HG03354 (cell line): ENCODE measurements at regions not wholly inside any gene's neighbourhood (a gene's known extent, or its start where the extent isn't known, plus 50 kb on each side); places are given as distances from the start of the nearest gene placed in this dataset.
"Not testable (repeated sequence)": the region's sequence is repeated elsewhere in the genome, so short reads cannot be mapped to it uniquely, and the experiment has no call there.

Source experiments
- ATAC-seq: cut with Tn5 transposase; IDR thresholded peaks from one replicate; pipeline ENCODE4 v1.9.1; 2021; ENCODE audit warnings: mild to moderate bottlenecking; ENCODE audit not compliant: unreplicated experiment, poor library complexity, severe bottlenecking

GRCh38 chr12:105676694-105677093, 346.2 kb downstream of the C12orf75 start:
- no peak for ATAC-seq

- no peak for ATAC-seq
Measured at GRCh38 chr12:105677672-105678071, 347.2 kb downstream of the C12orf75 start.

- no peak for ATAC-seq
Measured at GRCh38 chr12:105679982-105680381, 349.5 kb downstream of the C12orf75 start.

- ATAC-seq = no peak
Measured at GRCh38 chr12:105681341-105681740, 350.9 kb downstream of the C12orf75 start.

- ATAC-seq = not testable (repeated sequence)
Measured at GRCh38 chr12:105682821-105683220, 352.3 kb downstream of the C12orf75 start.

- ATAC-seq = not testable (repeated sequence)
Measured at GRCh38 chr12:105683836-105684235, 353.3 kb downstream of the C12orf75 start.

GRCh38 chr12:105698075-105698474, 367.6 kb downstream of the C12orf75 start:
- no peak for ATAC-seq

GRCh38 chr12:105699209-105699608, 368.7 kb downstream of the C12orf75 start:
- ATAC-seq = no peak

GRCh38 chr12:105704787-105705186, 374.3 kb downstream of the C12orf75 start:
- no peak for ATAC-seq

- ATAC-seq = no peak
Measured at GRCh38 chr12:105705235-105705634, 374.7 kb downstream of the C12orf75 start.

- ATAC-seq = no peak
Measured at GRCh38 chr12:105705765-105706164, 375.3 kb downstream of the C12orf75 start.

- no peak for ATAC-seq
Measured at GRCh38 chr12:105706321-105706972, 376.0 kb downstream of the C12orf75 start.

- no peak for ATAC-seq
Measured at GRCh38 chr12:105706973-105707334, 376.5 kb downstream of the C12orf75 start.

GRCh38 chr12:105713606-105714305, 383.3 kb downstream of the C12orf75 start:
- ATAC-seq = no peak

- no peak for ATAC-seq
Measured at GRCh38 chr12:105716621-105717020, 386.1 kb downstream of the C12orf75 start.

GRCh38 chr12:105721051-105721825, 390.7 kb downstream of the C12orf75 start:
- peak; percentile 65 for ATAC-seq

- ATAC-seq = peak; percentile 68
Measured at GRCh38 chr12:105721891-105722290, 391.4 kb downstream of the C12orf75 start.

GRCh38 chr12:105723066-105723465, 392.6 kb downstream of the C12orf75 start:
- ATAC-seq = no peak

- no peak for ATAC-seq
Measured at GRCh38 chr12:105723494-105723893, 393.0 kb downstream of the C12orf75 start.

- ATAC-seq = no peak
Measured at GRCh38 chr12:105724641-105725040, 394.1 kb downstream of the C12orf75 start.

- ATAC-seq = no peak
Measured at GRCh38 chr12:105725054-105725453, 394.6 kb downstream of the C12orf75 start.
